ENCODE measurements at regions not wholly inside any gene's neighbourhood (a gene's known extent, or its start where the extent isn't known, plus 50 kb on each side); places are given as distances from the start of the nearest gene placed in this dataset.

DNA sequence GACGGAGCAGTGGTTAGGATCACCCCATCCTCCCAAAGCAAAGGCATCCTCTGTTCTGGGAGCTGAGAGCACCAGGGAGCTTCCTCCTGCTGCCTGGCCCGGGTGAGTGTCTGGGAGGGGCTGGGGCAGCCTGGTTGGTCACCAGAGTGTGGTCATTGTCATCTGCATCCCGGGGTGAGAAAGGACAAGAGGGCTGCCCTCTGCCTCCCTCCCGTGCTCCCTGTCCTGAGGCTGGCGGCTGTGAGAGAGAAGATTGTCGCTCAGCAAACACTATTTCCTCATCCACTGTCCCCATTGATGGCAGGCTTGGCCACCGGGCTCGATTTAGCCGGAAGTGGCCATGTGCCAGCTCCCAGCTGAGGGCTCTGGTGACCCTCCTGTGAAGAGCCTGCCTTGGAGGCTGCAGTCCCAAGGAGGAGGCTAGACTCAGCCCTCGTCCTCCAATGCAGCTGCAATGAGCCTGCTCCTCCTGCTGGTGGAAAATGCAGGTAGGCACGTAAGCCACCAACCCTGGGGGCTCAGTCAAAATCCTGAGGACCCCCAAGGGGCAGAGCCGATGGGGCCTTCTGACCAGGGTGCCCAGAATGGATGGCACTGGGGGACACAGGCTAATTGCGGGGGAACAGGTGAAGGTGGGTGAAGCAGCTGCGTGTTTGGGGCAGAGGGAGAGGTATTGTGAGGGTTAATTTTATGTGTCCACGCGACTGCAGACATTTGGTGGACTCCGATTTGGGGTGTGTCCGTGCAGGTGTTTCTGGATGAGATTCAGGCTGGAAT is 155.7 kb downstream of the KIF26A start:
- TF ChIP-seq CTCF (conservative IDR thresholded peaks at IDR 0.05; ENCODE audit: low read depth, low read length) = peak; percentile 46
- no peak overlapping the region for H3K4me3 ChIP-seq (ENCODE audit: low read depth, low read length)
- peak; percentile 9 for DNase-seq (ENCODE audit: low read depth)

- no peak for DNase-seq (ENCODE audit: low read depth)
- no peak for TF ChIP-seq CTCF (conservative IDR thresholded peaks at IDR 0.05; ENCODE audit: low read depth, low read length)
- no peak overlapping the region for H3K4me3 ChIP-seq (ENCODE audit: low read depth, low read length)
Observed at GRCh38 chr14:104294628-104294982, 156.2 kb downstream of the KIF26A start.

- no peak for TF ChIP-seq CTCF (conservative IDR thresholded peaks at IDR 0.05; ENCODE audit: low read depth, low read length)
- no peak for DNase-seq (ENCODE audit: low read depth)
Observed at GRCh38 chr14:104294983-104295680, 156.7 kb downstream of the KIF26A start.

GRCh38 chr14:104295681-104296387 is 157.4 kb downstream of the KIF26A start:
- no peak overlapping the region for H3K4me3 ChIP-seq (ENCODE audit: low read depth, low read length)
- no peak for DNase-seq (ENCODE audit: low read depth)
- no peak for TF ChIP-seq CTCF (conservative IDR thresholded peaks at IDR 0.05; ENCODE audit: low read depth, low read length)

More at GRCh38 chr14:104294983-104295680, 156.7 kb downstream of the KIF26A start:
- H3K4me3 ChIP-seq (ENCODE audit: low read depth, low read length) = no peak overlapping the region

GRCh38 chr14:104296388-104297312 is 158.3 kb downstream of the KIF26A start:
- TF ChIP-seq CTCF (conservative IDR thresholded peaks at IDR 0.05; ENCODE audit: low read depth, low read length) = no peak
- no peak overlapping the region for H3K4me3 ChIP-seq (ENCODE audit: low read depth, low read length)
- no peak for DNase-seq (ENCODE audit: low read depth)

- TF ChIP-seq CTCF (conservative IDR thresholded peaks at IDR 0.05; ENCODE audit: low read depth, low read length) = no peak
- DNase-seq (ENCODE audit: low read depth) = no peak
- H3K4me3 ChIP-seq (ENCODE audit: low read depth, low read length) = no peak overlapping the region
Observed at GRCh38 chr14:104297313-104297704, 158.9 kb downstream of the KIF26A start.
